Activated T-helper 1 cell treated with anti-CD3 and anti-CD28 coated beads, Interleukin-12 subunit alpha, Interleukin-12 subunit beta, Interleukin-2, Interleukin-4 antibody, amounts not matched to agents 30 ng/mL and 10 ng/mL and 1 ng/mL, durations not matched to agents 14 hours and 24 hours and 36 hours (primary cell): ENCODE measurements at regions not wholly inside any gene's neighbourhood (a gene's known extent, or its start where the extent isn't known, plus 50 kb on each side); places are given as distances from the start of the nearest gene placed in this dataset.
"Not testable (repeated sequence)": the region's sequence is repeated elsewhere in the genome, so short reads cannot be mapped to it uniquely, and the experiment has no call there.

Experiments
- DNase-seq: peaks from one replicate; pipeline ENCODE4 v3.0.0; 2021; ENCODE audit warnings: low spot score
- H3K27ac Mint-ChIP-seq: one replicate; pipeline ENCODE4 v1.8.0; 2021; ENCODE audit warnings: mild to moderate bottlenecking, mixed read lengths
- H3K27me3 Mint-ChIP-seq: one replicate; pipeline ENCODE4 v1.8.0; 2022; ENCODE audit warnings: mild to moderate bottlenecking, moderate library complexity, mixed read lengths; ENCODE audit not compliant: insufficient read depth
- H3K36me3 Mint-ChIP-seq: one replicate; pipeline ENCODE4 v1.8.0; 2021; ENCODE audit warnings: low read depth, mixed read lengths
- H3K4me1 Mint-ChIP-seq: one replicate; pipeline ENCODE4 v1.8.0; 2021; ENCODE audit warnings: low read depth, mixed read lengths
- H3K4me3 Mint-ChIP-seq: one replicate; pipeline ENCODE4 v1.8.0; 2021; ENCODE audit warnings: mild to moderate bottlenecking, moderate library complexity, mixed read lengths
- H3K9me3 Mint-ChIP-seq: one replicate; pipeline ENCODE4 v1.8.0; 2021; ENCODE audit warnings: mixed read lengths
- intact Hi-C: fragments of 100-400 bp; cut with micrococcal nuclease; formaldehyde crosslinking; loops from one replicate; pipeline ENCODE4 v1.15.1; 2024

DNA sequence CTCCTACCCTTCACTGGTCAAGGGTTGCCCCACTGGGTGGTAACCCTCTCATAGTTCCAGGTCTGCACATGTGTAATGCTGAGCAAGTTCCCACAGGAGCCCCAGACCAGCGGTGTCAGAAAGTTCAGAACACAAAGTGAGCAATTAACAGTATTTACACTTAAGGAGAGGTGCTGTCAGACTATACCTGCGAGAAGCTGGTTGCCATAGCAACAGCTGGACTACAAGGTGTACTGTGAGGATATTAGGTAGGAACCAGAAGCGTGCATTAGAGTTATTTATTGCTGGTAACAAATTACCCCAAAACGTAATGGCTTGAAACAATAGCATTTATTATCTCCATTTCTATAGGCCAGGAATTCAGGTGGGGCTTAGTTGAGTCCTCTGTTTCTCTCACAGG lies 317.0 kb upstream of the RPS23 start:
- Mint-ChIP-seq H3K36me3 (peaks cover under 1% of the 10 kb centered on the region), H3K4me1 (no peaks in the 10 kb centered on the region), H3K27me3 (peaks cover 11% of the 10 kb centered on the region), H3K9me3 (peaks cover 5% of the 10 kb centered on the region), H3K27ac (no peak overlapping the region), H3K4me3 (no peak overlapping the region)
- DNase-seq, result no peak
- intact Hi-C loops, result no loop called here

DNA sequence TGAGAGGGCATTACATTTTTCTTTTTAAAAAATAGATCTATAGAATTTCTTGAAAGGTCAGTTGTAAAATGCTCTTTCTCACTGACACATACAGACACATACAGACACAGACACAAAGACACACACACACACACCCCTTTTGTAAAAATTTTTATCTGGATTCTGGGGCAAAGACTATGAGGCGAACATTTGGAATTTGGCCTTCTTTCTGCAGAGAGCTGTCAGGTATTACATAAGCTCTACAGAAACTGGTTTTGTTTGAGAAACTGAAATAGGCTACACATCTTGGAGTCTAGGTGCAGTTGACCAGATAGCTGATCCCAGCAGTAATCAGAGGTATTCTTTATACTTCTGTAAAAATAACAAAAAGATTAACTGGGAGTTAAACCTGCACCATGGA lies 315.9 kb upstream of the RPS23 start:
- Mint-ChIP-seq H3K27me3 (peaks cover 15% of the 10 kb centered on the region), H3K4me1 (no peaks in the 10 kb centered on the region), H3K9me3 (peaks cover 15% of the 10 kb centered on the region), H3K4me3 (no peak overlapping the region), H3K36me3 (peaks cover 2% of the 10 kb centered on the region), H3K27ac (no peak overlapping the region)
- DNase-seq, result no peak
- intact Hi-C loops, result no loop called here

DNA sequence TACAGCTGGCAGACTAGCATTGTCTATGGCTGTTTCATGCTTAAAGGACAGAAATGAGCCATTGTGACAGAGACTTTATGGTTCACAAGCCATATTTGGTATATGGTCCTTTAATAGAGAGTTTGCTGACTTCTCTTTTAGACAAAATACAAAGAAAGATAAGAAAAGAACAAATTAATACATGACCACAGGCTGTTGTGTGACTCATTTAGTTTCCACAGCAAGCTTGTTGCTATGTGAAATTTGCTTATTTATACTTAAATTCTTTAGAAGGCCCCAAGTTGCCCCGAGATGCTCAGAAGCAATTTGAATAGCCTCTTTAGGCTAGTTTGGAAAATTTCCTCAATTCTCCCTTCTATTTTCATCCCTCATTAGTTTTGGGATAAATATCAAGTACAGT lies 315.3 kb upstream of the RPS23 start:
- intact Hi-C loops, result no loop called here
- no peak for DNase-seq
- peaks cover 15% of the 10 kb centered on the region for H3K27me3 Mint-ChIP-seq

DNA sequence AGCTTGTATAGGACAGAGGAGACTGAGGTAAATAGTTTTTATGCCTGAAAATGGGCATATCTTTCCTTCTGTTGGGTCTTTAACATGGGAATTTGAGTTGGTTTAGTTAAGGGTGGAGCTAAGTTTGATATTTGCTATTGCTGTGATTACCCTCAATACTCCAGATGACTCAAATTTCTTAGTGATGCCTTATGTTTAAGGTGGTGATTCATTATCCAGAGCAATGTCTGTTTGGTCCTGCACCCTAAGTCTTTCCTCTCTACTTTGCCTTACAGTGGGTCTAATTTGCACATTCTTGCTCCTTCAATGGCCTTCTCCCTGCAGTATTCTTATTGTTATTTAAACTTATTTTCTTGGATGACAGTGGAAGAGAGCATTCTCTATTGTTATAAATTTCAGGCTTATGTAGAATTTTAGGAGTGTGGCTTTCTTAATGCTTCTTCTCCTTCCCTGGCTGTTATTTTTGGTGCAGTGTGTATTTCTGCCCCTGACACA lies 312.9 kb upstream of the RPS23 start:
- Mint-ChIP-seq H3K36me3 (peaks cover 2% of the 10 kb centered on the region), H3K27ac (no peak overlapping the region), H3K9me3 (peaks cover 15% of the 10 kb centered on the region), H3K27me3 (peaks cover 19% of the 10 kb centered on the region), H3K4me1 (no peaks in the 10 kb centered on the region), H3K4me3 (no peak overlapping the region)
- no peak for DNase-seq
- intact Hi-C loops, result no loop called here

More for the DNA sequence above, 315.3 kb upstream of the RPS23 start:
- Mint-ChIP-seq H3K4me1 (no peaks in the 10 kb centered on the region), H3K4me3 (no peak overlapping the region), H3K36me3 (peaks cover 2% of the 10 kb centered on the region), H3K27ac (no peak overlapping the region), H3K9me3 (peaks cover 15% of the 10 kb centered on the region)

DNA sequence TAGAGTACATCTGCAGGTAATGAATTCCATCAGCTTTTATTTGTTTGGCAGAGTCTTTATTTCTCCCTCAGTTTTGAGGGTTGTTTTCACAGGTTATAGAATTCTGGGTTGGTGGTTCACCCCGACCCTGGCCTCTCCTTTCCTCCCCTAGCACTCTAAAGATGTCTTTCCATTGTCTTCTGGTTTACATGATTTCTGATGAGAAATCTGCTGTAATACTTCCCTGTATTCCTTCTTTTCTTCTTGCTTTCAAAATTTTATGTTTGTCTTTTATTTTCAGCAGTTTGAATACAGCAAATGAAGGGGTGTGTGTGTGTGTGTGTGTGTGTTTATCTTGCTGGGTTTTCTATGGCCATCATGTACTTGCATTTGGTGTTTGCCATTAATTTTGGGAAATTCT lies 312.0 kb upstream of the RPS23 start:
- Mint-ChIP-seq H3K9me3 (peaks cover 15% of the 10 kb centered on the region), H3K27me3 (peaks cover 19% of the 10 kb centered on the region), H3K4me1 (no peaks in the 10 kb centered on the region), H3K27ac (no peak overlapping the region), H3K36me3 (peaks cover 2% of the 10 kb centered on the region), H3K4me3 (no peak overlapping the region)
- no peak for DNase-seq
- intact Hi-C loops, result no loop called here

DNA sequence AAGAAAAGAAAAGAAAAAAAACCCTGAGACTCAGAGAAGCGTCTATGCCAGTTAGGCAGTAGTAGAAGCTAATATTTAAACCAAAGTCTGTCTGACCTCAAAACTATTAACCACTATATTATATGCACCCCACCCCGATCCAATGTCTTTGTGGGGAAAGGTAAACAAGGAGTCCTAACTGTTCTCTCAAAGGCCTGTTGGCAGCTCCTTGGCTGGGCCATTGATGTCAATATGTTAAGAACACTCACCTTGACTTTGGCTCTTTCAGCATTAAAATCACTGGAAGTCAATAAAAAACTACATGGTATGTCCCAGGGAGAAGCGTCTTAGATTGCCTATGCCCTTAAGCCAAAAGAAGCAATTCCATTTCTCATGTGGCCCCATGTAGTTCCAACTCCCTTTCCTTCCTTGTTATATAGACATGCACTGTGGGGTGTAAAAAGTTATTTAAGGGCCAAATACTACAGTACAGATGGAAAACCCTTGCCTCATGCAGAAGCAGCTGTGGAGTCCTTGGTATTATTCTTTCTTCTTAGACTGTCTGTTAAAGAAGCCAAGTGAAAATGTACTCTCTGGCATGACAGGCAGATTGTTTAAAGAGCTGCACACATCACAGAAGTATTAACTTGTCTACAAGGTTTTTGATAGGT lies 308.6 kb upstream of the RPS23 start:
- H3K4me3 Mint-ChIP-seq, result no peak overlapping the region
- H3K36me3 Mint-ChIP-seq, result peaks cover 2% of the 10 kb centered on the region
- DNase-seq, result no peak
- H3K9me3 Mint-ChIP-seq, result peaks cover 27% of the 10 kb centered on the region
- no peak overlapping the region for H3K27ac Mint-ChIP-seq
- no peaks in the 10 kb centered on the region for H3K4me1 Mint-ChIP-seq
- H3K27me3 Mint-ChIP-seq, result peaks cover 19% of the 10 kb centered on the region
- intact Hi-C loops, result no loop called here

DNA sequence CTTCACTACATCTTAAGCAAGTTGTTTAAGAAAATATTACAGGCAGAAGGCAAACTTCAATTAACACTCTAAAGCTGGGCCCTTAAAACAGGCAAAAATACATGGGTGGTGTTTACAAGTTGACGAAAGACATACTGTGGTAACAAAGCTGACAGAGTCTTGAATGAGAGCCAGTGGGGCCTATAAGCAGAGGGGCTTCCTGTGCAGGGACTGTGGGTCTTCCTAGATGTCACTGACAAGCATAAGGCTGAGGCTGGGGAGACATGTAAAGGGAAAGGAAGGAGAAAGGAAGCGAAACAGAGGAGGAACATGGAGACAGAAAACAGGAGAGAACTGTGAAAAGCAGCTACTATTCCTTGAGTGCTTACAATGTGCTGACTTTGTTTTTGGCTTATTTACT lies 308.0 kb upstream of the RPS23 start:
- Mint-ChIP-seq H3K4me1 (no peaks in the 10 kb centered on the region), H3K36me3 (peaks cover 2% of the 10 kb centered on the region), H3K27ac (no peak overlapping the region), H3K4me3 (no peak overlapping the region), H3K27me3 (peaks cover 16% of the 10 kb centered on the region), H3K9me3 (peaks cover 33% of the 10 kb centered on the region)
- no peak for DNase-seq
- intact Hi-C loops, result no loop called here

DNA sequence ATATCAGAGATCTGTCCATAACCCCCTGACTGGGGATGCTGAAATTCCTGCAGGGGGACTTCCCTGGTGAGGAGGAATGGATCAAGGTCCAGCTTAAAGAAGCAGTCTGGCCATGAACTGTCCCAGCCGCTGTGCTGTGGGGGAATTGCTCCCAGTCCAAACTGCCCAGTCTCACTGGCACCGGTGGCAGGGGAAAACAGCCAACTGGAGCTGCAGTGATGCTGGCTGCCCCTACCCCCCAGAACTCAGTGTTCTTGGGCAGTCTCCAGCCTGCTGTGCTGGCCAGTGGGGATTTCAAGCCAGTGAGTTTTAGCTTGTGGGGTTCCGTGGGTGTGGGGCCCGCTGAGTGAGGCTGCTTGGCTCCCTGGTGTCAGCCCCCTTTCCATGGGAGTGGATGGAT lies 306.5 kb upstream of the RPS23 start:
- H3K27ac Mint-ChIP-seq, result no peak overlapping the region
- no peak overlapping the region for H3K4me3 Mint-ChIP-seq
- H3K4me1 Mint-ChIP-seq, result no peaks in the 10 kb centered on the region
- no peak for DNase-seq
- peaks cover 9% of the 10 kb centered on the region for H3K27me3 Mint-ChIP-seq
- peaks cover 23% of the 10 kb centered on the region for H3K9me3 Mint-ChIP-seq
- intact Hi-C loops, result no loop called here
- no peaks in the 10 kb centered on the region for H3K36me3 Mint-ChIP-seq

DNA sequence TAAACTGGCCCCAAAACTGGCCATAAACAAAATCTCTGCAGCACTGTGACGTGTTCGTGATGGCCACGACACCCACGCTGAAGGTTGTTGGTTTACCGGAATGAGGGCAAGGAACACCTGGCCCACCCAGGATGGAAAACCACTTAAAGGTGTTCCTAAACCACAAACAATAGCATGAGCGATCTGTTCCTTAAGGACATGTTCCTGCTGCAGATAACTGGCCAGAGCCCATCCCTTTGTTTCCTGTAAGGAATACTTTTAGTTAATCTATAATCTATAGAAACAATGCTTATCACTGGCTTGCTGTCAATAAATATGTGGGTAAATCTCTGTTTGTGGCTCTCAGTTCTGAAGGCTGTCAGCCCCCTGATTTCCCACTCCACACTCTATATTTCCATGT lies 305.2 kb upstream of the RPS23 start:
- H3K27me3 Mint-ChIP-seq, H3K36me3 Mint-ChIP-seq, DNase-seq, H3K27ac Mint-ChIP-seq, H3K4me3 Mint-ChIP-seq, H3K4me1 Mint-ChIP-seq, intact Hi-C loops: not testable (repeated sequence)
- H3K9me3 Mint-ChIP-seq, result peaks cover 18% of the 10 kb centered on the region

DNA sequence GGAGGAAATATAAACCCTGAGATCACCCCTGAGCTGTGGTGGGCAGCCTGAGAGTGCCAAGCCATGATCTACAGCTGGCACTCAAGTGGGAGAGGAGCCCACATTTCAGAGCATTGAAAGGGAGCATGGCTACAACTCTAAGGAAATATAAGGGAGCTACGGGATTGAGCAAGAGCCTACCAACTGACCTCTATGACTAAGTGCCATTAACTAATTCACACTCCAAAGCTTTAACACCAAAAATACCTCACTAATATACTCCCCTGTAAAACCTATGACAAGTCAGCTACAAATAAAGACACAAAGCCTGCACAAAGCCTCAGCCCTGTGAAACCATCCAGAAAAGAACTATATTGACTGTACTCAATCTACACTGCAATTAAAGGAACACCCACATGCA lies 286.8 kb upstream of the RPS23 start:
- Mint-ChIP-seq H3K27me3 (peaks cover 8% of the 10 kb centered on the region), H3K27ac (no peak overlapping the region), H3K36me3 (no peaks in the 10 kb centered on the region), H3K4me3 (no peak overlapping the region), H3K9me3 (no peaks in the 10 kb centered on the region), H3K4me1 (no peaks in the 10 kb centered on the region)
- intact Hi-C loops, result no loop called here
- DNase-seq, result no peak

DNA sequence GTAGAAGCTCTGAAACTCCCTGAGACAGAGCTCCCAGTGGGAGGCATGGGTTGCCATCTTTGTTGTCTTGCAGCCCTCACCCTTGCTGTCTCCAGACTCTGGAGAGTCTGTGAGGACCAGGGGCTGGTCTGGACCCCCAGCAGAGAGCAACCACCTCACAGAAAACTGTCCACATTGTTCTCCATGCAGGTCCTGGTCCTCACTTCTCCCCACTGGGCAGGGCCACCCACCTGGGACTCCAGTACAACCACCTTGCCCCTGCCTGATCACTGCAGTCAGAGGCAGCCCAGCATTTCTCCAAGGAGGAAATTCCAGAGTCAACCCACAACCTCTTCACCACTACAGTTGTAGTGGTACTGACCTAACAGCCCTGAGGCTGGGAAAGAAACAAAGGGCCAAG lies 285.6 kb upstream of the RPS23 start:
- no peak overlapping the region for H3K4me3 Mint-ChIP-seq
- intact Hi-C loops, result no loop called here
- no peaks in the 10 kb centered on the region for H3K9me3 Mint-ChIP-seq
- no peak overlapping the region for H3K27ac Mint-ChIP-seq
- H3K4me1 Mint-ChIP-seq, result no peaks in the 10 kb centered on the region
- no peaks in the 10 kb centered on the region for H3K36me3 Mint-ChIP-seq
- DNase-seq, result no peak
- H3K27me3 Mint-ChIP-seq, result peaks cover 6% of the 10 kb centered on the region

DNA sequence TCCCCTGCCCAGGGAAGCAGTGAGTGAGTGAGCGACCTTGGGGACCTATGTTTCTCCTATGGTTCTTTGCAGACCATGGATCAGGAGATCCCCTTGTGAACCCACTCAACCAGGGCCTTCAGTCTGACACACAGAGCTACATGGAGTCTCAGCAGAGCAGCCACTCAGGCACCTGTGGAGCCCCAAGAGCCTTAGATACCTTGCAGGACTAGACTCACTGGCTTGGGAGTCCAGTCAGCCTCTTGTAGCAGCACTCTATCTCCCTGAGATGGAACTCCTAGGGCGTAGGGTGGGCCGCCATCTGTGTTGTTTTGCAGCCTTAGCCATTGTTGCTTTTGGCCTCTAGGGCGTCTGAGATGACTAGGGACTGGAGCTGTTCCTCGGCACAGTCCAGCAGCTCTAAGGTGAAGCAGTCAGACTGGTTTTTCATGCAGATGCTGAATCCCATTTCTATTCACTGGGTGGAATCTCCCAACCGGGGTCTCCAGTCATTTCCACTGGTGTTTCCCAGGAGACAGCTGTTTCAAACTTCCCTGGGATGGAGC lies 284.6 kb upstream of the RPS23 start:
- intact Hi-C loops, result no loop called here
- Mint-ChIP-seq H3K4me3 (no peak overlapping the region), H3K9me3 (peaks cover 4% of the 10 kb centered on the region), H3K27me3 (peaks cover 7% of the 10 kb centered on the region), H3K4me1 (no peaks in the 10 kb centered on the region), H3K36me3 (no peaks in the 10 kb centered on the region), H3K27ac (no peak overlapping the region)
- no peak for DNase-seq

DNA sequence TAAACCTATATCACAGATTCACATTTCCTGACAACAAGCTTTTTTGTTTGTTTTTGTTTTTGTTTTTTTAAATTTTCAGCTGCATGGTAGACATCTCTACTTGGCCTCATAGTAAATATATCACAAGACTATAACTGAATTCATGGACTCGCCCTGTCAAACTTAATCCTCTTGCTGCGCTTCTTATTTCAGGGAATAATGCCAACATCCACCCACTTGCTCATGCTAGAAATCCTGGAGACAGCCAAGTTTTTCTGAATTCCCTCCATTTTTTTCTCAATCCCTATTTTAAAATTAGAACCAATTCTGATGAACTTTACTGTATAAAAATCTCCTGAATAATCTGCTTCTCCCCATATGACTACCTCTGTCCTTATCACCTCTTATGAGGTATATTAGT lies 283.6 kb upstream of the RPS23 start:
- no peak overlapping the region for H3K27ac Mint-ChIP-seq
- H3K9me3 Mint-ChIP-seq, result peaks cover 10% of the 10 kb centered on the region
- no peak for DNase-seq
- no peak overlapping the region for H3K4me3 Mint-ChIP-seq
- no peaks in the 10 kb centered on the region for H3K4me1 Mint-ChIP-seq
- intact Hi-C loops, result no loop called here
- no peaks in the 10 kb centered on the region for H3K36me3 Mint-ChIP-seq
- peaks cover 11% of the 10 kb centered on the region for H3K27me3 Mint-ChIP-seq

DNA sequence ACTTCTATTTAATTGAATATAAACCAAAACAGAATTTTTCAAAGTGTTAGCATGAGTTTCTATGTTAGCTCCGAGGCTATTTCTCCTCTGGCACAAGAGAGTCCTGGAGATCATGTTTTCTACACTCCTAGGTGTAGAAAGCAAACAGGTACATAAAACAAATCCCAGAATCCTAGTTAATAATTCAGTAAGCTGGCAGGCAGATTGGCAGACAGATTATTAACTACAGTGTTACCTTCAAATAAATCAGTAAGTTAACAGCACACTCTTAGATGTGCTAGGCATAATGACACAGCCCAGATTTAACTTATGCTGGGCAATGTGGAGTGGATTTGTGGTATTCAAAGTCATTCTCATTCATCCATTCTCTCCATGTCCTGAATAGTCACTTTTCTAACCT lies 282.8 kb upstream of the RPS23 start:
- intact Hi-C loops, result no loop called here
- no peak overlapping the region for H3K27ac Mint-ChIP-seq

More for the DNA sequence above, 282.8 kb upstream of the RPS23 start:
- Mint-ChIP-seq H3K4me3 (no peak overlapping the region), H3K36me3 (no peaks in the 10 kb centered on the region), H3K27me3 (peaks cover 11% of the 10 kb centered on the region), H3K9me3 (peaks cover 10% of the 10 kb centered on the region), H3K4me1 (no peaks in the 10 kb centered on the region)
- DNase-seq, result no peak
